Limb (tissue), 2 donors: ENCODE measurements at regions not wholly inside any gene's neighbourhood (a gene's known extent, or its start where the extent isn't known, plus 50 kb on each side); places are given as distances from the start of the nearest gene placed in this dataset.
"Not testable (repeated sequence)": the region's sequence is repeated elsewhere in the genome, so short reads cannot be mapped to it uniquely, and the experiment has no call there.

Source experiments
- DNase-seq, 2 donors: peaks; one replicate each; pipeline ENCODE4 v3.0.0-alpha.2; 2016; ENCODE audit errors: extremely low spot score in 2 of 2

- no peak for DNase-seq
Measured at GRCh38 chr18:34480162-34480700, 229.9 kb upstream of the DTNA start.

GRCh38 chr18:34482204-34482603 is 227.9 kb upstream of the DTNA start:
- DNase-seq: no peak

- DNase-seq: no peak
Measured at GRCh38 chr18:34483198-34483597, 226.9 kb upstream of the DTNA start.

- no peak for DNase-seq
Measured at GRCh38 chr18:34491719-34492118, 218.4 kb upstream of the DTNA start.

- DNase-seq: no peak
Measured at GRCh38 chr18:34492652-34493051, 217.4 kb upstream of the DTNA start.

GRCh38 chr18:34493099-34493544 is 217.0 kb upstream of the DTNA start:
- peak; percentile 69 to 83 for DNase-seq

GRCh38 chr18:34493566-34494358 is 216.3 kb upstream of the DTNA start:
- peak; percentile 5 to 60 for DNase-seq

- peak in 1 of 2 donors; percentile 40 for DNase-seq
Measured at GRCh38 chr18:34494359-34494696, 215.8 kb upstream of the DTNA start.

- no peak for DNase-seq
Measured at GRCh38 chr18:34495506-34495905, 214.6 kb upstream of the DTNA start.

GRCh38 chr18:34501553-34501952 is 208.5 kb upstream of the DTNA start:
- DNase-seq: no peak

- no peak for DNase-seq
Measured at GRCh38 chr18:34506198-34506597, 203.9 kb upstream of the DTNA start.

- DNase-seq: no peak
Measured at GRCh38 chr18:34509163-34509562, 200.9 kb upstream of the DTNA start.

GRCh38 chr18:34509879-34510586 is 200.1 kb upstream of the DTNA start:
- DNase-seq: no peak

GRCh38 chr18:34510926-34511325 is 199.2 kb upstream of the DTNA start:
- DNase-seq: no peak

GRCh38 chr18:34511435-34511834 is 198.7 kb upstream of the DTNA start:
- no peak for DNase-seq

GRCh38 chr18:34511879-34512278 is 198.2 kb upstream of the DTNA start:
- no peak for DNase-seq

GRCh38 chr18:34514238-34514637 is 195.9 kb upstream of the DTNA start:
- no peak for DNase-seq

GRCh38 chr18:34514957-34515356 is 195.1 kb upstream of the DTNA start:
- DNase-seq: no peak

- not testable (repeated sequence) for DNase-seq
Measured at GRCh38 chr18:34516355-34516754, 193.7 kb upstream of the DTNA start.

- not testable (repeated sequence) for DNase-seq
Measured at GRCh38 chr18:34516996-34517395, 193.1 kb upstream of the DTNA start.

GRCh38 chr18:34521040-34521439 is 189.1 kb upstream of the DTNA start:
- DNase-seq: no peak

- peak in 1 of 2 donors; percentile 34 for DNase-seq
Measured at GRCh38 chr18:34522603-34523002, 187.5 kb upstream of the DTNA start.

GRCh38 chr18:34525244-34525643 is 184.9 kb upstream of the DTNA start:
- DNase-seq: no peak
